ENCODE measurements at regions not wholly inside any gene's neighbourhood (a gene's known extent, or its start where the extent isn't known, plus 50 kb on each side); places are given as distances from the start of the nearest gene placed in this dataset.
"Not testable (repeated sequence)": the region's sequence is repeated elsewhere in the genome, so short reads cannot be mapped to it uniquely, and the experiment has no call there.

GRCh38 chr10:62597226-62597625, 207.3 kb upstream of the ADO start:
- no peak overlapping the region for H3K4me3 ChIP-seq (ENCODE audit: low read depth in 1 of 3, low read length in 3 of 3)
- no peaks in the 10 kb centered on the region for H3K9me3 ChIP-seq (ENCODE audit: control insufficient read depth in 2 of 2, insufficient read depth in 1 of 2, low read depth in 1 of 2, low read length in 1 of 2)
- H3K36me3 ChIP-seq (ENCODE audit: control insufficient read depth in 3 of 3, insufficient read depth in 2 of 3, low read depth in 1 of 3, low read length in 3 of 3): no peaks in the 10 kb centered on the region
- DNase-seq (no peak), FAIRE-seq (no peak)
- H3K27me3 ChIP-seq (ENCODE audit: control insufficient read depth in 3 of 3, insufficient read depth in 3 of 3, low read length in 3 of 3): no peaks in the 10 kb centered on the region
- H3K4me1 ChIP-seq (ENCODE audit: control insufficient read depth in 3 of 3, insufficient read depth in 2 of 3, low read depth in 1 of 3, low read length in 2 of 3): no peaks in the 10 kb centered on the region
- no peak overlapping the region for H3K27ac ChIP-seq (ENCODE audit: low read depth in 1 of 3, low read length in 2 of 3)
- 92 to 93% (median 93%) methylated on average over 3 of the region's 3 CpGs for WGBS, 3 donors

DNA sequence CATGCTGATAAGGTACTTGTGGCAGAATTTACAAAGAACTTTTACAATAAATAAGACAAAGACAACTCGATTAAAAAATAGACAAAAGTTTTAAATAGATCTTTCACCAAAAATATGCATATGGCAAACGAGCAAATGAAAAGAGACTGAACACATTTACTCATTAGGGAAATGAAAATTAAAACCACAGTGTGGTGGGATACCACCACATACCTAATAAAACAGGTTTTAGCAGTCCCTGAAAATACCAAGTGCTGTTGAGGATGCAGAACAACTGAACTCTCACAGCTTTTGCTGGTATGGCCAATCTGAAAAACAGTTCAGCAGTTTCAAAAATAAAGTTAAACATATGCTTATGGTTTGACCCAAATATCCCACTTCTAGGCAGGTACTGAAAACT, 205.4 kb upstream of the ADO start:
- Histone ChIP-seq H3K36me3 (ENCODE audit: control insufficient read depth in 3 of 3, insufficient read depth in 2 of 3, low read depth in 1 of 3, low read length in 3 of 3) (no peaks in the 10 kb centered on the region), H3K27me3 (ENCODE audit: control insufficient read depth in 3 of 3, insufficient read depth in 3 of 3, low read length in 3 of 3) (no peaks in the 10 kb centered on the region), H3K4me1 (ENCODE audit: control insufficient read depth in 3 of 3, insufficient read depth in 2 of 3, low read depth in 1 of 3, low read length in 2 of 3) (no peaks in the 10 kb centered on the region), H3K4me3 (ENCODE audit: low read depth in 1 of 3, low read length in 3 of 3) (no peak overlapping the region), H3K9me3 (ENCODE audit: control insufficient read depth in 2 of 2, insufficient read depth in 1 of 2, low read depth in 1 of 2, low read length in 1 of 2) (no peaks in the 10 kb centered on the region), H3K27ac (ENCODE audit: low read depth in 1 of 3, low read length in 2 of 3) (no peak overlapping the region)
- DNase-seq: no peak
- no peak for FAIRE-seq
- WGBS, 3 donors: 50 to 64% (median 56%) methylated on average over 2 of the region's 2 CpGs

- H3K36me3 ChIP-seq (ENCODE audit: control insufficient read depth in 3 of 3, insufficient read depth in 2 of 3, low read depth in 1 of 3, low read length in 3 of 3); H3K9me3 ChIP-seq (ENCODE audit: control insufficient read depth in 2 of 2, insufficient read depth in 1 of 2, low read depth in 1 of 2, low read length in 1 of 2); H3K27ac ChIP-seq (ENCODE audit: low read depth in 1 of 3, low read length in 2 of 3); FAIRE-seq; DNase-seq; H3K4me3 ChIP-seq (ENCODE audit: low read depth in 1 of 3, low read length in 3 of 3); H3K27me3 ChIP-seq (ENCODE audit: control insufficient read depth in 3 of 3, insufficient read depth in 3 of 3, low read length in 3 of 3); H3K4me1 ChIP-seq (ENCODE audit: control insufficient read depth in 3 of 3, insufficient read depth in 2 of 3, low read depth in 1 of 3, low read length in 2 of 3): not testable (repeated sequence)
- 91 to 100% (median 93%) methylated on average over 2 to 3 of the region's 4 CpGs for WGBS, 3 donors
Measured at GRCh38 chr10:62606551-62606950, 198.0 kb upstream of the ADO start.

DNA sequence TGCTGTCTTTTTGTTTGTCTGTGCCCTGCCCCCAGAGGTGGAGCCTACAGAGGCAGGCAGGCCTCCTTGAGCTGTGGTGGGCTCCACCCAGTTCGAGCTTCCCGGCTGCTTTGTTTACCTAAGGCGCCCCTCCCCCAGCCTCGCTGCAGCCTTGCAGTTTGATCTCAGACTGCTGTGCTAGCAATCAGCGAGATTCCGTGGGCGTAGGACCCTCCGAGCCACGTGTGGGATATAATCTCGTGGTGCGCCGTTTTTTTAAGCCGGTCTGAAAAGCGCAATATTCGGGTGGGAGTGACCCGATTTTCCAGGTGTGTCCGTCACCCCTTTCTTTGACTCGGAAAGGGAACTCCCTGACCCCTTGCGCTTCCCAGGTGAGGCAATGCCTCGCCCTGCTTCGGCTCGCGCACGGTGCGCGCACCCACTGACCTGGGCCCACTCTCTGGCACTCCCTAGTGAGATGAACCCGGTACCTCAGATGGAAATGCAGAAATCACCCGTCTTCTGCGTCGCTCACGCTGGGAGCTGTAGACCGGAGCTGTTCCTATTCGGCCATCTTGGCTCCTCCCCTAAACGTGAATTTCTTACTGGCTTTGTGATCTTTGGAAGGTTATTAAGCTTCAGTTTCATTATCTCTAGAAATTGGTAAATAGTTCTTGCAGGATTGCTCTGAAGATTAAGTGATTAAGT, 196.2 kb upstream of the ADO start:
- DNase-seq; H3K4me3 ChIP-seq (ENCODE audit: low read depth in 1 of 3, low read length in 3 of 3); H3K27ac ChIP-seq (ENCODE audit: low read depth in 1 of 3, low read length in 2 of 3); H3K27me3 ChIP-seq (ENCODE audit: control insufficient read depth in 3 of 3, insufficient read depth in 3 of 3, low read length in 3 of 3); FAIRE-seq; H3K36me3 ChIP-seq (ENCODE audit: control insufficient read depth in 3 of 3, insufficient read depth in 2 of 3, low read depth in 1 of 3, low read length in 3 of 3); H3K4me1 ChIP-seq (ENCODE audit: control insufficient read depth in 3 of 3, insufficient read depth in 2 of 3, low read depth in 1 of 3, low read length in 2 of 3); H3K9me3 ChIP-seq (ENCODE audit: control insufficient read depth in 2 of 2, insufficient read depth in 1 of 2, low read depth in 1 of 2, low read length in 1 of 2): not testable (repeated sequence)
- WGBS, 3 donors: 55 to 65% (median 61%) methylated on average over 22 to 31 of the region's 34 CpGs

DNA sequence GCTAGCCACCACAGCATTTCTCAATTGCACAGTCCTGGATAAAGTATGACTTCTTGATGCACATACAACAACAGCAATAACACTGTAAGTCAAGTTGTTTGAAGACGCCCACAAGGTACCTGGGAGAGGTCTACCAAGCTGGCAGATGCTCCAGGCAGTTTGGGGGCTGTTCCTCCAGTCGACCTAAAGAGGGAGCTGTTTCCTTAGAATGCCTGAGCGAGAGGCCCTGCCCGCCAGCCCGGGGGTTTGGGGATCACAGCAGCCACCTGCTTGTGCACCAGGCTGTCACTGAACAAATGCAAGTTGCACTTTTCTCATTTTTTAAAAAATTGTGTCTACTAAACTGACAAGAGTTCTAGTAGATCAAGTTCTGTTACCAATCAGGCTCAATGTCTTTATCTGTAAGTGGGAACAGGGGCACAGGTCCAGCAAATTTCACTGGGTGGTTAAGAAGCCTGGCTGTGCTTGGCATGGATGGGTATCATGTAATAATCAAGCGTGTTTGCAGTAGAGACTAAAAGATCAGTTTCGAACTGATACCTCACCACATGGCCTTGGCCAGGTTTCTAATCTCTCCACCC, 193.8 kb upstream of the ADO start:
- no peak for FAIRE-seq
- Histone ChIP-seq H3K9me3 (ENCODE audit: control insufficient read depth in 2 of 2, insufficient read depth in 1 of 2, low read depth in 1 of 2, low read length in 1 of 2) (no peaks in the 10 kb centered on the region), H3K4me1 (ENCODE audit: control insufficient read depth in 3 of 3, insufficient read depth in 2 of 3, low read depth in 1 of 3, low read length in 2 of 3) (no peaks in the 10 kb centered on the region), H3K4me3 (ENCODE audit: low read depth in 1 of 3, low read length in 3 of 3) (no peak overlapping the region), H3K27me3 (ENCODE audit: control insufficient read depth in 3 of 3, insufficient read depth in 3 of 3, low read length in 3 of 3) (peaks cover 0 to 2% (median 0%) of the 10 kb centered on the region in 3 donors), H3K36me3 (ENCODE audit: control insufficient read depth in 3 of 3, insufficient read depth in 2 of 3, low read depth in 1 of 3, low read length in 3 of 3) (no peaks in the 10 kb centered on the region), H3K27ac (ENCODE audit: low read depth in 1 of 3, low read length in 2 of 3) (no peak overlapping the region)
- DNase-seq: peak; percentile 34 to 46
- WGBS, 3 donors: 16 to 36% (median 28%) methylated on average over 7 of the region's 7 CpGs

DNA sequence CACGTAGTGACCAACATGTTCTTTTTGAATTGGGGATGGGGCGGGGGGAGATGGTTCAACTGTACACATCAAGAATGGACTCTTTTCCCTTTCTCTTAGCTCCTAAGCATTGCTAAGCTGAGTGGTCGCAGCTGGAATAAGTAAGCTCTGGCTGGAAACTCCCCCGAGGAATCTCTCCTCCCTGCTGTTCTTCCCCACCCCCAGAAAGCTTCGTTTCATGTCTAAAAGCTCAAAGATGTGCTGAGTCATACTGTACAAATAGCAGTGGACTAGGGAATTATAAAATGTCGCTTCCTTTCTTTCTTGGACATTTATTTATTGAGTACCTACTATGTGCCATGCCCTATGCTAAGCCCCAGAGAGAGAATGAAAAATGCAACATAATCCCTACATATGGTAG, 191.1 kb upstream of the ADO start:
- 60 to 69% (median 69%) methylated on average over 6 of the region's 6 CpGs for WGBS, 3 donors
- H3K9me3 ChIP-seq (ENCODE audit: control insufficient read depth in 2 of 2, insufficient read depth in 1 of 2, low read depth in 1 of 2, low read length in 1 of 2): no peaks in the 10 kb centered on the region
- H3K4me3 ChIP-seq (ENCODE audit: low read depth in 1 of 3, low read length in 3 of 3): no peak overlapping the region
- no peaks in the 10 kb centered on the region for H3K4me1 ChIP-seq (ENCODE audit: control insufficient read depth in 3 of 3, insufficient read depth in 2 of 3, low read depth in 1 of 3, low read length in 2 of 3)
- peaks cover 0 to 2% (median 0%) of the 10 kb centered on the region in 3 donors for H3K27me3 ChIP-seq (ENCODE audit: control insufficient read depth in 3 of 3, insufficient read depth in 3 of 3, low read length in 3 of 3)
- H3K27ac ChIP-seq (ENCODE audit: low read depth in 1 of 3, low read length in 2 of 3): no peak overlapping the region
- no peaks in the 10 kb centered on the region for H3K36me3 ChIP-seq (ENCODE audit: control insufficient read depth in 3 of 3, insufficient read depth in 2 of 3, low read depth in 1 of 3, low read length in 3 of 3)
- FAIRE-seq (no peak), DNase-seq (no peak)

- WGBS, 3 donors: 70 to 86% (median 70%) methylated on average over 1 of the region's 1 CpG
- DNase-seq (no peak), FAIRE-seq (no peak)
- H3K9me3 ChIP-seq (ENCODE audit: control insufficient read depth in 2 of 2, insufficient read depth in 1 of 2, low read depth in 1 of 2, low read length in 1 of 2): no peaks in the 10 kb centered on the region
- H3K4me1 ChIP-seq (ENCODE audit: control insufficient read depth in 3 of 3, insufficient read depth in 2 of 3, low read depth in 1 of 3, low read length in 2 of 3): no peaks in the 10 kb centered on the region
- no peak overlapping the region for H3K4me3 ChIP-seq (ENCODE audit: low read depth in 1 of 3, low read length in 3 of 3)
- H3K27me3 ChIP-seq (ENCODE audit: control insufficient read depth in 3 of 3, insufficient read depth in 3 of 3, low read length in 3 of 3): peaks cover 0 to 2% (median 0%) of the 10 kb centered on the region in 3 donors
- no peaks in the 10 kb centered on the region for H3K36me3 ChIP-seq (ENCODE audit: control insufficient read depth in 3 of 3, insufficient read depth in 2 of 3, low read depth in 1 of 3, low read length in 3 of 3)
- H3K27ac ChIP-seq (ENCODE audit: low read depth in 1 of 3, low read length in 2 of 3): no peak overlapping the region
Measured at GRCh38 chr10:62613859-62614258, 190.7 kb upstream of the ADO start.

DNA sequence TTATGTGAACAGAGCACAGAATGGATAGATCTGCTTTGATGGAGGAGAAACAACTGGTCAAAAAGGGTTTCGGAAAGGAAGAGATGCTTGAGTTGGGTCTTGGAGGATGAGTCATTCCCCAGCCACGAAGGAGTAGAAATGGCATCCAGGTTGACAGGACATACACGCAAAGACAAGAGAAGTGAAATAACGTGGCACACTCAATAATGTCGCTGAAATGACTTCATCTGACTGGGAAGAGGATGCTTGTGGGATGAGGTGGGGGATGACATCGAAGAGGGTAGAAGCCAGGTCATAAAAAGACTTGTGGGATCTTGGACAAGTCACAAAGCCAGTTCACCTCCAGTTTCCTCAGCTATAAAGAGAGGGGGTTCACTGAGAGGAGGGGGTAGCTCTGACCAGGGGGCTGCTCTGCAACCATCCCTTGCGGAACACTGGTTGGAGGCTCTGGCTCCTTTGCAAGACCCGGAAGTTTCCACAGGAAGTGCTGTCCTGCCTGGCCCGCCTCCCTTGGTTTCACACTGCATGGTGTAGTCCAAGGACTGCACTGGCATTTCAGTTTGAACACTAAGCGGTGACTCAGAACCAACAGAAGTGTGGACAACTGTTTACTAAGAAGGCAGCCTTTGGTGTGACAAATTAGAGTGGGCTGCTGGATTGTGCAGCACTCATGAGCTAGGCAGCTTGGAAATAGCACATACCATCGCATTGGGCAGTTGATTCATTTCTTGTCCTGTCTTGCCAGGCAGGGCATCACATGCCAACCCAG, 189.9 kb upstream of the ADO start:
- 67 to 77% (median 74%) methylated on average over 11 of the region's 11 CpGs for WGBS, 3 donors
- no peak for FAIRE-seq
- H3K9me3 ChIP-seq (ENCODE audit: control insufficient read depth in 2 of 2, insufficient read depth in 1 of 2, low read depth in 1 of 2, low read length in 1 of 2): no peaks in the 10 kb centered on the region
- no peaks in the 10 kb centered on the region for H3K27me3 ChIP-seq (ENCODE audit: control insufficient read depth in 3 of 3, insufficient read depth in 3 of 3, low read length in 3 of 3)
- DNase-seq: no peak
- H3K4me1 ChIP-seq (ENCODE audit: control insufficient read depth in 3 of 3, insufficient read depth in 2 of 3, low read depth in 1 of 3, low read length in 2 of 3): no peaks in the 10 kb centered on the region
- no peaks in the 10 kb centered on the region for H3K36me3 ChIP-seq (ENCODE audit: control insufficient read depth in 3 of 3, insufficient read depth in 2 of 3, low read depth in 1 of 3, low read length in 3 of 3)
- no peak overlapping the region for H3K27ac ChIP-seq (ENCODE audit: low read depth in 1 of 3, low read length in 2 of 3)
- no peak overlapping the region for H3K4me3 ChIP-seq (ENCODE audit: low read depth in 1 of 3, low read length in 3 of 3)

Measured in small intestine (tissue), 7 donors.